Transverse colon (tissue), 4 donors: ENCODE measurements at regions not wholly inside any gene's neighbourhood (a gene's known extent, or its start where the extent isn't known, plus 50 kb on each side); places are given as distances from the start of the nearest gene placed in this dataset.

Source experiments
- EP300 ChIP-seq: sonication (generic); formaldehyde crosslinking; IDR thresholded peaks from one replicate; pipeline ENCODE4 v1.6.1; 2017; ENCODE audit warnings: antibody characterized with exemption, low read depth
- POLR2A ChIP-seq: fragments of 450-650 bp; IDR thresholded peaks from one replicate; pipeline ENCODE4 v1.6.1; 2016; ENCODE audit warnings: antibody characterized with exemption, mild to moderate bottlenecking, moderate library complexity
- POLR2AphosphoS5 ChIP-seq, 3 donors: sonication (generic); formaldehyde crosslinking; IDR thresholded peaks; one replicate each; pipeline ENCODE4 v1.6.1; 2016; ENCODE audit warnings: antibody characterized with exemption in 3 of 3
- TF ChIP-seq, protein P1 (sequence below), 5 experiments: fragments of 200-600 bp in 3 of 5; fragments of 450-650 bp in 2 of 5; sonication (generic) in 3 of 5; IDR thresholded peaks; 1 replicate in 2 of 5; 2 replicates in 3 of 5; pipeline ENCODE4 v1.5.1; 2016 to 2017; ENCODE audit warnings: antibody characterized with exemption in 5 of 5, inconsistent platforms in 3 of 5, mild to moderate bottlenecking in 2 of 5, moderate library complexity in 1 of 5

- TF ChIP-seq, protein P1, sequence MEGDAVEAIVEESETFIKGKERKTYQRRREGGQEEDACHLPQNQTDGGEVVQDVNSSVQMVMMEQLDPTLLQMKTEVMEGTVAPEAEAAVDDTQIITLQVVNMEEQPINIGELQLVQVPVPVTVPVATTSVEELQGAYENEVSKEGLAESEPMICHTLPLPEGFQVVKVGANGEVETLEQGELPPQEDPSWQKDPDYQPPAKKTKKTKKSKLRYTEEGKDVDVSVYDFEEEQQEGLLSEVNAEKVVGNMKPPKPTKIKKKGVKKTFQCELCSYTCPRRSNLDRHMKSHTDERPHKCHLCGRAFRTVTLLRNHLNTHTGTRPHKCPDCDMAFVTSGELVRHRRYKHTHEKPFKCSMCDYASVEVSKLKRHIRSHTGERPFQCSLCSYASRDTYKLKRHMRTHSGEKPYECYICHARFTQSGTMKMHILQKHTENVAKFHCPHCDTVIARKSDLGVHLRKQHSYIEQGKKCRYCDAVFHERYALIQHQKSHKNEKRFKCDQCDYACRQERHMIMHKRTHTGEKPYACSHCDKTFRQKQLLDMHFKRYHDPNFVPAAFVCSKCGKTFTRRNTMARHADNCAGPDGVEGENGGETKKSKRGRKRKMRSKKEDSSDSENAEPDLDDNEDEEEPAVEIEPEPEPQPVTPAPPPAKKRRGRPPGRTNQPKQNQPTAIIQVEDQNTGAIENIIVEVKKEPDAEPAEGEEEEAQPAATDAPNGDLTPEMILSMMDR (IDR thresholded peaks at IDR 0.05) = no peak
- no peak for TF ChIP-seq EP300
- TF ChIP-seq POLR2A = no peak
- TF ChIP-seq POLR2AphosphoS5 (IDR thresholded peaks at IDR 0.05) = no peak
These were observed 251.2 kb downstream of the ENGASE start for GRCh38 chr17:79325709-79326430.
